COLO829 (cell line): ENCODE measurements at regions not wholly inside any gene's neighbourhood (a gene's known extent, or its start where the extent isn't known, plus 50 kb on each side); places are given as distances from the start of the nearest gene placed in this dataset.

Experiments used
- DNase-seq: peaks from one replicate; pipeline ENCODE4 v3.0.0; 2012; ENCODE audit warnings: low spot score

DNA sequence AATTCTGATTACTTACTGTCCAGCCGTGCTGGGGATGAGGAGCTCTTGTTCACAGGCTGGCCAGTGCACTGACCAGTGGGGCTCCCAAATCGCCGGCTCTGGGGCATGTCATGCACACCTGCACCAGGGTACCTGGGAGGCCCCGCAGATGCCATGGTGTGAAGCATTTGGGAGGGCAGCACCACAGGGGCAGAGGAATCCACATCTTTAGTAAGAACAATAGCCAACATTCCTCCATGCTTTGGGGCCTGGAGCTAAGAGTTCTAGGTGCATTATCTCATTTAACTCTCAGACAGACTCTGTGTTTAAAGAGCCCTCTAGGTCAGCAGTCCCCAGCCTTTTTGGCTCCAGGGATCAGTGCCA, 104.2 kb downstream of the ACKR3 start:
- no peak for DNase-seq

DNA sequence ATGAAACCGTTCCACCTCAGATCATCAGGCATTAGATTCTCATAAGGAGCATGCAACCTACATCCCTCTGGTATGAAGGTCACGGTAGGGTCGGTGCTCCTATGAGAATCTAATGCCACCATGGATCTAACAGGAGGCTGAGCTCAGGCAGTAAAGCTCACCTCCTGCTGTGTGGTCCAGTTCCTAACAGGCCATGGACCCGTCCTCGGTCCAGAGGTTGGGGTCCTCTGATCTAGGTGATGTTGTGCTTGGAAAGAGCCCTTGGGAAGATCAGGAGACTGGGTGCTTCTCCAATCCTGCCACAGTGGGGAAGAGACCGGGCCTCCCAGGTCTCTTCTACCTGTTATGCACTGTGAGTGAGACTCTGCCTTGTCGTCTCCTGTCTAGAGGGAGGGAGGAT, 104.6 kb downstream of the ACKR3 start:
- no peak for DNase-seq

DNA sequence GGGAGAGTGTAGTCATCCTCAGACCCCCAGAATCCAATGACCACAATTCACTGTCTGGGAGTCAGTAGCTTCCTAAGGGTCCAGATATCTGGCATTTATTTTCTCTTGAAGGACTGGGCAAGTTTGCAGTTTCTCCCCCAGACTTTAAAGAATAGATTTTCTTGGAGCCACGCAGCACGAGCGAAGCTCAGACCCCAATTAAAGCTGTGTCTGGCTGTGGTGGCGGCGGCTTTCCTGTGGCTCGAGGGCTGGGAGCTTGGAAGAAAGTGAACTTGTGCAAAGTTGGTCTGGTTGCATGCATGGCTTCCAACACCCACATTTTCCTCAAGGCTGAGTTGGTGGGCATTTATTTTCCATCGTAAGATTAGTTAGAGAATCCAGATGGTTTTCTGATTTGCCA, 105.0 kb downstream of the ACKR3 start:
- no peak for DNase-seq

DNA sequence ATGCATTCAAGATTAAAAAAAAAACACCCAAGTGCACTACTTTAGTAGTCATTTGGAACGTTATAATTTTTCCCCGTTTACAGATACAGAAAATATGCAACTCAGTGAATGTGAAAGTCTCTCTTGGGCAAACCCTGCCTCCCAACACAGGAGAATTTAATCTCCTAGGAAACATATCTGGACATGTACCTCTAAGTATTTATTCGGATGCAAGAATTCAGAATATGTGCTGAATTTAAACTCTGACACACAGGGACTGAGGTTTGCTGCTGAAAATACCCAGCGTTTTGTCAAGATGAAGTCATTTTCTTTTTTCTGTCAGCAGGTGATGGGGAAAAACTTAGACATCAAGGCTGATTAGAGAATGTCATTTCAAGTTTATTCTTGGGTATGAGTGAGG, 105.4 kb downstream of the ACKR3 start:
- DNase-seq, result no peak

DNA sequence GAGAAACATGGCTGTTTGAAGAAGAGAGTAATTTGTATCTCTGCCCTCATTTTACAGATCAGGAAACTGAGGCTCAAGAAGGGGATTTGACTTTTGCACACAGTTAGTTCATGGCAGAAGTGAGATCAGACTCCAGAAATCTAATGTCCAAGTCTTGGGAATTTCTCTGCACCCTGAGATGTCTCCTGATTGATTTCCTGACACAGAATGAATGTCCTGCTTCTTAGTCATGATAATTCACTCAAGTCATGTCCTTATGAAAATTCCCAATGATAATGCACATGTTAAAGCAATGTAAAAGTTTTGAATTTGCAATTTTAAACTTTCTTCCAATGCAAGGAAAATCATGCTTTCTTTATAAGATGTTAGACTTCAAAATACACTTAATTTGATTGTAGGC, 105.9 kb downstream of the ACKR3 start:
- DNase-seq, result no peak

DNA sequence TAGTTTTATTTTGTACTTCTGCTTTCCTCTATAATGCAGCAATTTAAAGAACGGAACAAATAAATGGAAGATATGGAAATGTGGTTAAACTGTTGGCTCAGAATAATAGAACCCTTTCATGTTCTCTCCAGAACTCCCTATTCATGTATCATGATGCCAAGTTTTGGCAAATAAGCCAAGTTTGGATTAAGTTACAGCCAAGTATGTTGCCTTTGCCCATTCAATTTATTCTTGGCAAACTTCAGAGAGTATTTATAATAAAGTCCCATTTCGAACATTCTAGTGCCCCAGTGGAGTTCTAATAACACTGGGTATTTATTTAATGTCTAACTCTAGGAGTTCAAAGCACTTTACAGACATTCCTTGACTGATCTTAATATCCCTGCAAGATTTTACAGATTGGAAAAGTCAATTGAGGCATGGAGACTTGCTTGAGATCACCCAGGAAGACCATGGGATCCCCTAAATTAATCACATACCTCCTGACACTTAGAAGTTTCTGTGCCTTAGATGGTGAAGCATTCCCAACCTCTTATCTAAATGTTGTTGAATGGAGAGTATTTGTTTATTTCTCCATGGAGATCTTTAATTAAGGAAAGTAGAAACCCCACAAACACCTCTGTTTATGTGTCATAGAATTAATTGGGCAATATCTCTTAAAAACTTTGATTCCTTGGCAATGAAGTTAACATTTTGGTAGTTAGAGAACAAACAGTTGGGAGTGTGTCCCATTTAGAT, 106.7 kb downstream of the ACKR3 start:
- DNase-seq, result peak; percentile 31

DNA sequence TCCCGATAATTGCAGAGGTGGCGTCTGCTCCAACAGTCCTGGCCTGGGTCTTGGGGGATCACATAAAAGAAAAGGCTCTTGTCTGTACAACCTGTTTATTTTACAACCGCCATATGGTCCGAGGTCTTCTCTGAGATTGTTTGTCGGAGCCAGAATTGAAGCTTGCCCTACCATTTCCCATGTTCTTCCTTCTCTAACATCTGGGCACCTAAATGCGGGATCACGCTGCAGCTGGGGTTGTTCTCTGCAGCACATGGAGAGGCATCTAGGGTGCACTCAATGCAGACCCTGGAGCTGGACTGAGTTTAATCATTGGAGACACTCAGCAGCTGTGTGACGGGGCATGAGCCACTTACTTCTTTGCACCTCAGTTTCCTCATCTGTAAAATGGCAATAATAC, 107.7 kb downstream of the ACKR3 start:
- no peak for DNase-seq

DNA sequence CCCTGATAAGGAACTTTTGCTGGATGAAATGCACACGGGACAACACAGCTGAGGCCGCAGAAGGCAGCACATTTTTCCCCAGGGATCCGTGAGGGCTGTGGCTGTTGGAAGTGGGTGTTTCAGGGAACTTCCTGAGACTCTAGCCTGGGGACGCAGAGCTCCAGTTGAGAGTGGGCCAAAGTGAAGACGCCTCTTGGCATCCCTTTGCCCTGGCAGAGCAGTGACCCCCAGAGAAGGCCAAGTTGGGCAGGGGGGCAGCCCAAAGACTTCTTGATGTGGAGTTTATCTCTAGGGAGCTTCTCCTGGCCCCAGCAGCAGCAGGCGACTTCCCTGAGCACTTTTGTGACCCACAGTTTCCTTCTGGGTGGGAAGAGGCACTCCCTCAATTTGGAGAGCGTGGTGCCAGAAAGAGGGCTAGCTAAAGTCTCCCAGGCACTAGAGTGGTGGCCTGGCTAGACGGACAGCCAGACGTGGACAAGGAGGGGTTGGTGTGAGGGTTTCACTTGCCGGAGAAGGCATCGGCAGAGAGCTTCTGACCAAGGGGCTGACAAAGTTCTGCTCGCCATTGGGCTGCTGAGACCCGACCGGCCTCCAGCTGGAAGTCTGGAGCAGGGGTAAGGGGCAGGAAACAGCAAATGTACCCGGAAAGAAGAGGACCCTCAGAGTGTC, 108.8 kb downstream of the ACKR3 start:
- no peak for DNase-seq

DNA sequence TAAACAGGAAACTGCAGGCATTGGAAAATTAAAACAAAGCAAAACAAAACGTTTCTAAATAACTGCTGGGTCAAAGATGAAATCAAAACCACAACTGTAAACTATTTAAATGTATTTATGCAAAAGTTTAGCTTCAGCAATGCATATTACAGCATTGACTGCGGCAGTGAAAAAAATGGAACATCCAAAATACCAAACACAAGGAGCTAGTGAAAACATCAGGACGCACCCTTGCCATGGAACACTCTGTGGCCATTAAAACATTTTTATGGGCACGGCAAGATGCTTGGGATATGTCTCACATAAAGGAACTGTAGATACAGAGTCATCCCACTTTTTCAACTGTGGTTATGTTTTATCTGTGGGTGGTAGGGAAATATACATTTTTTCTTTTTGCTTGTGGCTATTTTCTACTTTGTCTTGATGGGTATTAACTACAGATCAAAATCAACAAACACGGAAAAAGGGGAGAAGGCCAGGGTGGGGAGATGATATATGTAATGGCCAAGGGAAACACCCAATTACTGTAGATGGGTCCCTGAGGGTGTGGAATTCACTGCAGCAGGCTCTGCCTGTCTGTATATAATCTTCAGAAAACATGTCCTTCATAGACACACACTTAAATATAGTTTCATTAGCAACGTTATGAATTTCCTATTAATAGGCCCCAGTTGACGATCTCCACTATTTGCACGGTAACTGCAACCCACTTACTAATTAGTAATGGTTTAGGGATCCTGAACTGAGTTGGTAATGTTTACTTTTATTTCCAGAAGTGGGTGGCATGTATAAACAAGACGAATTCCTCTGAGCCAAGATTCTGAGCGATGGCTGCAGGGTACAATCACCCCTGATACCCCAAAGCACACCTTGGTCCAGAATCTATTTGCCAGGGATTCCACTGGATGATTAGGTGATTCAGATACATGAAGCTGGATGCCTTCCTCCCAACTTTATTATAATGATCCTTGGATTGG, 110.5 kb downstream of the ACKR3 start:
- no peak for DNase-seq

DNA sequence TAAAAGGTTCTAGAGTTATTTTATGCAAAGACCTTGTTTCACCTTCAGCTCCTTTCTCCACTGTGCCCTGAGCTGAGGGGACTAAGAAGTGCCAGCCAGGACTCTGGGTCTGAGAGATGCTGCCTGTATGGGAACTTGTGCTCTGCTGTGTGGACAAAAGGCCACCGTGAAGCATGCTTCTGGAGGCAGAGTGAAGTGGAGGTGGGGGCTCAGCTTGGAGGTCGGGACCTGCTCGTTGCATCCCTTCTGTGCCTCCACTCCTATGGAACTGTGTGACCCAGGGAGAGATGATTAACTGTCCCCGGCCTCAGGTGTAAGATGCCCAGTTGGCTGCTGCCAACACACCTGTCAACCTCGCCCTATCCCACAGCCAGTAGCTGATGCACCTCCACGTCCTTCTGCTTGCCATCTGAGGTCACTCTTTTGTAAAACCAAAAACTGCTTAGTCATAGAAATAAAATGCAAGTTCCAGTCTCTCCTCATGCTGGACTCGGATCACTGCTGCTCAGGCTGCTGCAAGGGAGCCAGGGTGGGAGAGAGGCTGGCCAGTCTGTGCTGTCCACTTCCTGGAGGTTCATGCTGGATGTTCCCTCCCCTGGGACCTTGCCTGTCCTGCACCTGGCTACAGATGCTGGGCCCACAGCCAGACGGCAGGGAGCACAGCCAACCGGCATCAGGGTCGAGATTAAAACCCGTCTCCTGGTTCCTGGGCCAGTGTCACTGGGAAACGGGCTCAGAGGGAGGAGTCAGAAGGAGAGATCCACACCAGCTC, 113.2 kb downstream of the ACKR3 start:
- DNase-seq, result no peak

DNA sequence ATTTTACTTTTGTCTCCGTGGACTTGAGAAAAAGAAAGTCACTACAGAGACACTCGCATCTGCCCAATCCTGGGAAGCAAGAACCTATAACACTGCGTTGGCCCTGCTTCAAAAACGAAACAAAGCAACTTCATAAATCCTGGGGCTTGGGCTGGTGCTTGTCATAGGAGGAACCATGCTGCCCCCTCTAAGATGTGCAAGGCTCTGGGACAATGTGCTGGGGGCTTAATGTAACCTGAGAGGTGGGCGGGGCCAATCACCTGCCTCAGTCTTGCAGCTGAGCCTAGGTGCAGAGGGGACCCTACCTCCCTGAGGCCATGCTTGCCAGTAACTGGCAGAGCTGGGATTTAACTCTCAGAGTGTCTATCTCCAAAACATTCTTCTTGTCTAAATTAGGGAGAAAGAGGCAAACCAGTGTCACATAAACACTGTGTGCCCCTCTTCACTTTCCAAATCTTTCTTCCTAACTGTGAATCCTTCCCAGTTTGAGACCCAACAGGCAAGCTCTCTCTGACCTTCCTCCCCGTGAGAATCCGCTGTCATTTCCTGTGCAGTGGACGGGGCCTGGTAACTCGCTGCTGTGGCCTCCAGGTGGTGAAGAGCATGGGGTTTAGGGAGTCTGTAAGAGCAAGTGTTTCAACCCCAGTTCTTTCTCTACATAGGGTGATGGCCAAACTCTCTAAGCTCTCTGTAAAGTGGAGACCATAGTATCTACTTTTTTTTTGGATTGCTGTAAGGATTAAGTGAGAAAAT, 115.1 kb downstream of the ACKR3 start:
- no peak for DNase-seq

DNA sequence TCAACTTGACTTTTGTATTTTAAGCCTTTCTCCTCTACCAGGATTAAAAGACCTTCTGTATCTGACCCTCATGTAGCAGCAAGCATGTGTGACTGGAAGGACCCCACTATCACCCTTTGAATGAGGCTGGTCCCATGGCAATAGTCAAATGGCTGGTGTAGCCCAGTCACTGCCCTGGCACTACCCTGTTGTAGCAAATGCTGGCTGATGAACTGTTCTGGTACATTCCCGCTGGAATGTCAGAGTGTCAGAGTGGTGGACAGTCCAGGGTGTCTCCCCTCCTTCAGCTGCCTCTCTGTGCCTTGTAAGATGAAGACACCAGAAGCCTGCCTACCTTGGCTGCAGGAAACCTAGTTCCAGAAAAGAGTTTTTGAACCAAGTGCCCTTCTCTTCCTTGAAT, 115.7 kb downstream of the ACKR3 start:
- DNase-seq, result no peak

DNA sequence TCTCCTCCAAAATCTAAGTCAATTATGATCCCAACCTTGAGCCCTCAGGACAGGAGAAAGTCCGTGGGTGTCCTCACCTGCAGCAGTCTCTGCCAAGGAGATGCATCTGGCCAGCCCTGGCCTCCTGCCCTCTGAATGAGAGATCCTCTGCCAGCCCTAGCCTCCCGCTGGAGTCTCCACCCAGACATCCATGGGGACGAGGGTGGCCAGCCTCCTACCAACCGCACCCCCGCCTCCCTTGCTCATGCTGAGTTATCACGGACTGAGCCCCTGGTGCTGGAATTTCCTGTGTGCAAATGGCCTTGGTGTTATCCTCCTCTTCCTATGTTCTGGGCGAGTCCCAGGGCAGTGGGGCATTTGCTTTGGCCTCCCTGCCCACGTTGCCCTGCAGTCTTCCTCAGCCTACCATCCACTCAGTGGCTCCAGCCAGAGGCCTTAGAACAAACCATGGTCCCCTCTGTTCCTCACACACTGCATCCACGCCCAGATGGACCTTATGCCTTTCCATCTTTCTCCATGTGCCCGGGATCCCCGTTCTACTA, 116.4 kb downstream of the ACKR3 start:
- DNase-seq, result no peak

DNA sequence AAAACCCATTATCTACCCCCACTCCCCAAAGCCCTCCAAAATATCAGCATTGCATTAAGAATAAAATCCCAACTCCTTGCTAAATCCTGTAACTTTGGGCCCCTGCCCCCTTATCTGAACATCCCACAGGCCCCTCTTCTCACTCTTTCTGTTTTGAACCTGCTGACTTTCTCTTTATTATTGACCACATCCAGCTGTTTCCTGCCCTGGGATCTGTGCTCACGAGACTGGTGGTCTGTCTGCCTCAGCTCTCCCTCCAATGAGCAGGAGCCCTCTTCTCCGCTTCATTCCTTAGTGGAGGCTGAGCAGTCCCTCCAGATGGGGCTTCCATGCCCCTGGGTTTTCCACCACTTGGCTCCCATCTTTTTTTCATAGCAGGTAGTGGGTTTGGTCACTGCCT, 116.9 kb downstream of the ACKR3 start:
- no peak for DNase-seq

DNA sequence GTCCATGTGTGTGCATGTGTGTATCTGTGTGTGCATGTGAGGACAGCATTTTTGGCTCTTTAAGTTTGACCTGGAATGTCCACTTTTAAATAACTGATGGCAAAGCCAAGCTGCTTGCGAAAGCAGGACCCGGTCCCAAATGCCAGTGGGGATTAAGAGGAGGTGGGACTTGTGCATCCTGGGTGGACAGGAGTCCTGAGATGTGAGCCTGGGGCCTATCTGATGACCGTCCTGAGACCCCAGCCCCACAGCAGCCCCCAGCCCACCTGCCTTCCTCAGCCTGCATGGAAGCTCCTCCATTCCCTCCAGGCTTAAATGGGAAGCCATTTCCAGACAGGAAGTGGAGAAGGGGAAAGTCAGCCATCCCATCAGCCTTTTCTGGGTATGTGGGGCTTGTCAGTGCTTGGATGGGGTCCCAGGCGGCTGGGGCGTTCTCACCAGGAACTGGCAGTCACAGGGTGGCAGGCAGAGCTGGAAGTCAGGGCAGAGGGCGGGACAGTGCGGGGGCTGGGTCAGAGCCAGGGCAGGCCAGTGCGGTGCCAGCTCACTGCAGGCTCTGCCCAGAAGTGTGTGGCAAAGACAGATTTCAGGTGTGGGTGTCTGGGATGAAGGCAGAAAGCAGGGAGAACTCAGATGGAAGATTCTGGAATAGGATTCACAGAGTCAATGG, 117.8 kb downstream of the ACKR3 start:
- no peak for DNase-seq

DNA sequence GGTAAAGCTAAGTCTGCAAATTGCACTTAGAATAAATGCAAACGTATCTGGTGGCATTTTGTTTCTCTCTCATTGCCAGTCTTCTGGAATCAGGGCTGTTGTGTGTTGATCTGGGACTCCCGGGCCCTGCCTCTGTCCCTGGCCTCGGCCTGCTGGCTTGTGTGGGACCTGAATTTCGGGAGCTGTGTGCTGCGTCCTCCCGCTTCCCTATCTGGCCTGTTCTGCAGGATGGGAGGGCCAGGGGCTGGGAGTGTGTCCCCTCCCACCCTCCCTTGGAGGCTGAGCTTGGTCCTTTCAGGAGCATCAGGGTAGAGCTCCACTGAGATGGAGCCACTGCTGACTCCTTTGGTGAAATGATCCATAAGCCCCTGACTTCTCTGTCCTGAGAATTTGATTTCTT, 118.5 kb downstream of the ACKR3 start:
- DNase-seq, result no peak

DNA sequence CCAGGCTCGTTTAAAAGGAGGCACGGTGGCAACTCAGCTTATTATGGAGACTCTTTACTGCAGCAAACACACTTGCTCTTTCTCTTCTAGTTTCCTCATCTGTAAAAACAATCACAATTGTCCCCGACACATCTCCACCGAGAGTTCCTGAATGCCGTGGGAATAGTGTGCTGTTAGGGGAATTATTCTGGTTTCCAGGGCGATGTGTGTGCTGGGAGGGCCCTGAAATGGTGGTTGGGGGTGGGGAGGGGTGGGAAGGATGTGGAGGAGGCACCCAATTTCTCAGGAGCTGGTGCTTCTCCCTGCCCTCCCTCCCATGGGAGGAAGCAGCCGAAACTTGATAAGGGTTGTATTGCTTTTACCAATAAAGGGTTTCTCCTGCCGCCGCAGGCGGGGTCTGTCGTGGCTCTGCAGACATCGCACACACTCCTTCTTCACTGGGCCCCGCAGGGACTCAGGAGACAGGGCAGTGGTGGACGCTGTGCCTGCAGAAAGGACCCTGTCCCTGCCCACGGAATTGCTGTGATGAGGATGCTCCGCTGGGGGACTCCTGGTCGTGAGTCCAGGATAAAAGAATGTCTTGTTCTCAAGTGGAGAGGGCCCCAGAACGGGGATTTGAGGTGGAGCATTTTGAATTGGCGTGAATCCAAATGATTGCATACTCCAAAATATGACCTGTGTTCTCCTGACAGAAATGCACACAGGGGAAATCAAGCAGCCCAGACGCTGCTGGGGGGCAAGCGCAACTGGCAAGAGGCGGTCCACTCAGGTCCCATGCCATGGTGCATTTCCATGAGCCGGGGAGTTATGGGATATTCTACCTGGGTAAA, 119.2 kb downstream of the ACKR3 start:
- no peak for DNase-seq

DNA sequence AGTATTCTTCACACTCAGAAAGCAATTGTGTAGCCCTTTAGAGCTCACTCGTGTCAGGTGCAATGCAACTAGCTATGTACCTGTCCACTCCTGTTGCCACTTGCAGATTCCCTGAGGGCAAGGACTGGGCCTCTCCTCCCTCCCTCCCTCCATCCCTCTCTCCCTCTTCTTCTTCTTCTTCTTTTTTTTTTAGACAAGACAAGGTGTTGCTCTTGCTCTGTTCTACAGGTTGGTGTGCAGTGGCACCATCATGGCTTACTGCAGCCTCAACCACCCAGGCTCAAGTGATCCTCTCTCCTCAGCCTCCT, 119.7 kb downstream of the ACKR3 start:
- DNase-seq, result no peak

DNA sequence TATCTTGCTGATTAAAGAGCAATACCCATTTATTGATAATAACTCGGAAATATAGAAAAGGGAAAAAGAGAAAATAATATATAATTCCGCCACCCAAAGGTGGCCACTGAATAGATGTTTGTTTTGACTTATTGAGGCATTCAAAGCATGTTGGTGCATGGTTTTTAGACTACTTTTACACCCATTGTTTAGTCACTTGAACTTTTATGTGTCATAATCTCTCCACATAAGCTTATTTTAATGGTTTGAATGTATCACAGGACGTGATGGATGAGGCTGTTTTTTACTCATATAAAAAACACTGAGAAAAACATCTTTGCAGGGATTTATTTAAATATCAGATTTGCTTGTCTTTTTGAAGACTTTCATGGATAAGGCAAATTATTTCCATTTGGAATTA, 120.4 kb downstream of the ACKR3 start:
- DNase-seq, result no peak

DNA sequence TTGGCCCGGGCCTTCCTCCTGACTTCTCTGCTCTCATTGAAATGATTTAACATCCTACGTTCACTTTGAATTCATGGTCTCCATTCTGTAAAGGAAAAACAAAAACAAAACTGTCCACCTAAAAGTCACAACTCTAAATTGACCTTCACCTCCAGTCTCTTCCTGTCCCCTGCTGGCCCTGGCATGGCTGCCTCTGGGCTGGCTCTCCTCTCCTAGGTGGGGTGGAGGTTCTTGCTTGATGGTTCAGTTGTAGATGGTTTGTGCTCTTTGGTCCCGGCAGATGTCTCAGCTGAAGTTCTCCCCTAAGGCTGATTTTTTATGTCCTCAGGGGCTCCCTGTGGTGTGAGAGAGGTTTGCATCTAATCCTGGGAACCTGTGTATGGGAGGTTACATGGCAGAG, 121.1 kb downstream of the ACKR3 start:
- DNase-seq, result no peak
